OCI-LY1 (cell line): ENCODE measurements at regions not wholly inside any gene's neighbourhood (a gene's known extent, or its start where the extent isn't known, plus 50 kb on each side); places are given as distances from the start of the nearest gene placed in this dataset.

ENCODE experiments used
- H2AFZ ChIP-seq: fragments of 200-600 bp; sonication (generic), shearing (Covaris generic); 2 replicates; pipeline ENCODE4 v1.6.0; 2014; ENCODE audit warnings: antibody characterized with exemption, mild to moderate bottlenecking, low read length
- H3F3A ChIP-seq: fragments of 200-600 bp; sonication (generic), shearing (Covaris generic); 2 replicates; pipeline ENCODE4 v1.6.0; 2014; ENCODE audit warnings: mild to moderate bottlenecking, antibody characterized with exemption, low read length, moderate library complexity; ENCODE audit not compliant: insufficient read depth
- H3K27ac ChIP-seq: fragments of 200-600 bp; sonication (generic); 2 replicates; pipeline ENCODE4 v1.5.1; 2014; ENCODE audit warnings: low read length, mixed run types, mild to moderate bottlenecking, low read depth; ENCODE audit not compliant: poor library complexity, severe bottlenecking
- H3K27me3 ChIP-seq: fragments of 200-600 bp; sonication (generic); 2 replicates; pipeline ENCODE4 v1.6.0; 2014; ENCODE audit warnings: antibody characterized with exemption, mild to moderate bottlenecking, low read length, moderate library complexity; ENCODE audit not compliant: insufficient read depth
- H3K36me3 ChIP-seq: fragments of 200-600 bp; sonication (generic); 2 replicates; pipeline ENCODE4 v1.6.1; 2014; ENCODE audit warnings: mild to moderate bottlenecking, antibody characterized with exemption, low read length, moderate library complexity, mixed read lengths; ENCODE audit not compliant: insufficient read depth
- H3K4me1 ChIP-seq: fragments of 200-600 bp; sonication (generic); 2 replicates; pipeline ENCODE4 v1.5.1; 2014; ENCODE audit warnings: mild to moderate bottlenecking, low read length, moderate library complexity; ENCODE audit not compliant: insufficient read depth, severe bottlenecking
- H3K4me2 ChIP-seq: fragments of 200-600 bp; sonication (generic), shearing (Covaris generic); 2 replicates; pipeline ENCODE4 v1.6.1; 2014; ENCODE audit warnings: low read length
- H3K4me3 ChIP-seq: fragments of 200-600 bp; sonication (generic); 2 replicates; pipeline ENCODE4 v1.5.1; 2014; ENCODE audit warnings: low read length, low read depth, mild to moderate bottlenecking, mixed read lengths; ENCODE audit not compliant: poor library complexity, severe bottlenecking
- H3K79me2 ChIP-seq: fragments of 200-600 bp; shearing (Covaris generic); 2 replicates; pipeline ENCODE4 v1.6.1; 2016; ENCODE audit warnings: mixed run types, low read length, mixed read lengths; ENCODE audit not compliant: insufficient read depth
- H3K9ac ChIP-seq: fragments of 200-600 bp; sonication (generic), shearing (Covaris generic); 2 replicates; pipeline ENCODE4 v1.6.1; 2014; ENCODE audit warnings: mild to moderate bottlenecking, low read length, mixed read lengths
- H3K9me2 ChIP-seq: fragments of 200-600 bp; sonication (generic), shearing (Covaris generic); 2 replicates; pipeline ENCODE4 v1.6.1; 2014; ENCODE audit warnings: low read depth, mild to moderate bottlenecking, low read length, mixed read lengths
- H3K9me3 ChIP-seq: fragments of 200-600 bp; shearing (Covaris generic); 2 replicates; pipeline ENCODE4 v1.6.1; 2014; ENCODE audit warnings: low read length, mixed read lengths
- H4K20me1 ChIP-seq: fragments of 200-600 bp; sonication (generic), shearing (Covaris generic); 2 replicates; pipeline ENCODE4 v1.6.0; 2016; ENCODE audit warnings: mild to moderate bottlenecking, low read length; ENCODE audit not compliant: insufficient read depth
- CTCF ChIP-seq: fragments of 200-600 bp; sonication (generic), shearing (Covaris generic); IDR thresholded peaks from 2 replicates; pipeline ENCODE4 v1.5.1; 2017; ENCODE audit warnings: mild to moderate bottlenecking, antibody characterized with exemption, low read length, moderate library complexity, mixed read lengths
- EZH2 ChIP-seq: fragments of 200-600 bp; sonication (generic), shearing (Covaris generic); IDR thresholded peaks from 2 replicates; pipeline ENCODE4 v1.8.0; 2017; ENCODE audit warnings: borderline replicate concordance, mixed run types, mild to moderate bottlenecking, antibody characterized with exemption, low read length, moderate library complexity, mixed read lengths

DNA sequence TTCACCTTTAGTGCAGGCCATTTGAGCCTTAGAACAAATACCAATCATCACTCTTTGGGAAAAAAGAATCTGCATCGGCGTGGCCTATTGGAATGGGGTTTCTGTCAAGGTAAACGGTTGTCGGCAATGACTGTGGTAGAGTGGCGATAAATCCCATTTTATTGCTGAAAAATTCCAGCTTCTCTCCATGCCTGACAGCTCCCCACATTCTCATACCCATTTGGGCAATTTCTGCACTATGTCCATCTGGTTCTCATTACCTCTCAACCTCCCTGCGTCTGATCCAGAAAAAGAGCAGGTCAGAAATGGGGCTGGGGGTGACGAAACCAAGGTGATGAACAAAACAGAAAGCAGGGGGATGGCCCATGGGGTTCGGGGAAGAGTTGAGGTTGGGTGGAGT lies 254.0 kb downstream of the MEIS1 start:
- no peaks in the 10 kb centered on the region for H3K36me3 ChIP-seq
- H3F3A ChIP-seq = no peaks in the 10 kb centered on the region
- no peaks in the 10 kb centered on the region for H4K20me1 ChIP-seq
- no peak overlapping the region for H3K27ac ChIP-seq
- no peak overlapping the region for H3K4me2 ChIP-seq
- H3K9me2 ChIP-seq = no peaks in the 10 kb centered on the region
- H3K79me2 ChIP-seq = no peaks in the 10 kb centered on the region
- no peaks in the 10 kb centered on the region for H3K4me1 ChIP-seq
- no peak overlapping the region for H3K9ac ChIP-seq
- no peak overlapping the region for H2AFZ ChIP-seq
- TF ChIP-seq EZH2 = no peak
- no peak for TF ChIP-seq CTCF
- no peak overlapping the region for H3K4me3 ChIP-seq
- no peaks in the 10 kb centered on the region for H3K27me3 ChIP-seq
- H3K9me3 ChIP-seq = no peaks in the 10 kb centered on the region

DNA sequence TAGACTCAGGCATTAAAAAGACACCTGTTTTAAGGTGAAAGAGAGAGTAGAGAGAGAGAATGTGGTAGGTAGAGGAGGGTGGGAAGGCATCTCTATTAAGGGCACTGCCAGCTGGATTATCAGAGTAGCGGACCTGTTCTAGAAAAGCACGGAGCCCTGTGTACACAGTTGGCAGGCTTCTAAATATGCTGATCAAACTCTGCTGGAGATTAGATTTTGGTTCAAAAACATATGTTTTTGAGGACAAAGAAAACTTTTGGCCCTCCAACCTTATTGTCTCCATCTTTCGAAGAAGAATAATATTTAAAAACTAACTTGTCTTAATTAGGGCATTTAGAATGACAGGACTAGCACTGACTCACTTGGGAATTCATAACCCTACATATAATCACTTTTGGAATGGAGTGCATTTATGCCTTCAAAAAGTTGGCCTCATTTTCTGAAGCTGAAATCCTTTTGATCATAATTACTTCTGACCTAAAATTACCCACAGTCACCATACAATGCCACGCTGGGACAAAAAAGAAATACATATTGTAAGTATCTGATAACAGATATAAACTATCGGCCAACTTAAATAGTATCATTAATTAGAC lies 254.6 kb downstream of the MEIS1 start:
- Histone ChIP-seq H3K27ac (no peak overlapping the region), H3K9me2 (no peaks in the 10 kb centered on the region), H2AFZ (no peak overlapping the region), H3K9me3 (no peaks in the 10 kb centered on the region), H3K36me3 (no peaks in the 10 kb centered on the region), H3F3A (no peaks in the 10 kb centered on the region), H3K9ac (no peak overlapping the region), H3K4me2 (no peak overlapping the region), H3K79me2 (no peaks in the 10 kb centered on the region), H4K20me1 (no peaks in the 10 kb centered on the region), H3K4me3 (no peak overlapping the region), H3K4me1 (no peaks in the 10 kb centered on the region), H3K27me3 (no peaks in the 10 kb centered on the region)
- no peak for TF ChIP-seq EZH2

DNA sequence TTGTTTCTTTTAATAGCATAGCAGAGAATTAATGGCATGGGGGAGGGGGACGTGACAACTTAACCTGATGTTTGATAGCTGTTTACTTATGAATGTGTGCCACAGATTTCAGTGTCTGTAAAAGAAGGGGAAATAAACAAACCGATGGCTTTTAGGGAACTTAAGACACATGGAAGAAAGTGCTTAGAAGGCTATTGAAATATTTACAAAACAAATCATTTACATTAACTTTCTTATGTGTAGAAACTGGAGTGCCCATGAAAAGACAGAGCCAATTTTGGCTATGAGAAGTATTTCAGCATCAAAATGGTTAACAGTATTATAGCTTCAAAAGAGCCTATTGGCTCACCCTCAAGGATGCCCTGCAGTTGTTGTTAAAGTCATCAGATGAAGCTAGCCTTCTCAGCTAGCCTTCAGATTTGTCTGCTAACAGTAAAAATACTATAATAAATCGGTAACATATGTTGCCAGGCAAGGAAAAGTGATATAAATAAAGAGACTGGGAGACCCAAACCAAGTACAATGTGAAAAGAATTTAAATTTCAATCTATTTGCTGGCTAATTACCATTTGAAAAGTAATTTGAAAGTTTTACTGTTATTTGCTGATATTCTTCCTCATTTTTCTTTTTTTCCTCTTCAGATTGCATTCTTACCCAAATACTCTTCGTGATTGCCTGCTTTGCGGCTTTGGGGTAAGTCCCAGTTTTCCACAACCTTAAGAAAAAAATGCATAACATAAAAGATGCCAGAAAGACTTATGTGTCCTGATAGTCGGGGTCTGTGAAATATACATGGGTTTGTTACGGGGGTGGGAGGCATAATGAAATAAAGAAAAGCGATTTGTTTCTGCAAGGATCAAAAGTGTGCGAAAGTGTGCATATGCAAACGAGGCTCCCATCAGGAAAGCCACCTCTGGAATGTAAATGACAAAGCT lies 256.4 kb downstream of the MEIS1 start:
- H3K79me2 ChIP-seq = no peaks in the 10 kb centered on the region
- H3K4me2 ChIP-seq = no peak overlapping the region
- H3K36me3 ChIP-seq = no peaks in the 10 kb centered on the region
- no peak overlapping the region for H3K4me3 ChIP-seq
- no peak overlapping the region for H3K9ac ChIP-seq
- no peaks in the 10 kb centered on the region for H4K20me1 ChIP-seq
- TF ChIP-seq EZH2 = no peak
- no peak for TF ChIP-seq CTCF
- H3K27ac ChIP-seq = no peak overlapping the region
- no peaks in the 10 kb centered on the region for H3K4me1 ChIP-seq
- no peaks in the 10 kb centered on the region for H3K27me3 ChIP-seq
- no peak overlapping the region for H2AFZ ChIP-seq
- no peaks in the 10 kb centered on the region for H3F3A ChIP-seq
- H3K9me2 ChIP-seq = no peaks in the 10 kb centered on the region
- no peaks in the 10 kb centered on the region for H3K9me3 ChIP-seq
